ENCODE measurements at regions not wholly inside any gene's neighbourhood (a gene's known extent, or its start where the extent isn't known, plus 50 kb on each side); places are given as distances from the start of the nearest gene placed in this dataset.
A peak's percentile ranks its signal among the peaks of the same experiment; 100 is the strongest.
"Not testable (repeated sequence)": the region's sequence is repeated elsewhere in the genome, so short reads cannot be mapped to it uniquely, and the experiment has no call there.

DNA sequence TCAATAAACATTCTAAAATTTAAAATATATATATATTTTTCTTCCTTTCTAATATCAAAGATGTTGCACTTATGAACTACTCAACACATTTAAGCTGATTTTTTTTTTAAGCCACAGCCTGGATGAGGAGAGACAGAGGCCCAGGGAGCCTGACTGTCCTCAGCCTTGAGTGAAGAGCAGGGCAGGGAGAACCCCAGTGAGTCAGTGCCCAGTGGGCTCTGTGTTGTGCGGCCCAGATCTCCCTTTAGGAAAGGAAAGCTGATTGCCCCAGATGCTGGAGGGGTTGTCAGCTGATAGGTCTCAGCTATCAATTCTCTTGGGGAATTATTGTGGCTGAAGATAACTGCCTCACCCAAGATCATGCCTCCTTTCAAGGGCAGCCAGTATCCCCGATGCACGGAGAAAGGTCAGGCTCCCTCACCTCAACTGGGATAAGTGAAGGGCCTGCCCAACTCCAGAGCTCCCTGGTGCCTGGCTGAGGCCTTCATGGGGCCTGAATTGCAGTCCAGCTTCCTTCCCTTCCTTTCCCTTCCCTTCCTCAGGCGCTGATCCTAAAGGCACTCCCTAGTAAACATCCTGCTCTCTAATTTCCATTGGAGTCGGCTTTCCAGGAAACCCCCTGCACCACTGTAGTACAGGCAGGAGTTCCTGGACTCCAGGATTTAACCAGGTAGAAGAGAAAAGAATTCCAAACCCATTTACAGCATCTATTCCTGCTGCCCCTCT, 106.9 kb upstream of the ATL2 start:
- no peak for DNase-seq

GRCh38 chr2:38482710-38483109, 105.6 kb upstream of the ATL2 start:
- DNase-seq: not testable (repeated sequence)

GRCh38 chr2:38480617-38481016, 103.5 kb upstream of the ATL2 start:
- no peak for DNase-seq

GRCh38 chr2:38477006-38477405, 99.9 kb upstream of the ATL2 start:
- DNase-seq: no peak

DNA sequence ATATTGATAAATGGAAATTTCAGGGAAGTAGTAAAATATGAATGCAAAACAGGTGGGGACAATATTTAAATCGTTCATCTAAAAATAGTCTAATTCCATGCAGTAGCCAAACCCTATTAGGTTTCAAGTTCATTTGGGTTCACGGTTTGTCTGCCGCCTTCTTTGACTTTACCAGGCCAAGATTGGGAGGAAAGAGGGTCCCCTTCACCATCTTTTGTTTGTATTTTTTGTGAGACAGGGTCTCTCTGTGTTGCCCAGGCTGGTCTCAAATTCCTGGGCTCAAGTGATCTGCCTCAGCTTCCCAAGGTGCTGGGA, 98.5 kb upstream of the ATL2 start:
- DNase-seq: no peak

- peak; percentile 76 for DNase-seq
Measured at GRCh38 chr2:38474715-38475566, 97.9 kb upstream of the ATL2 start.

GRCh38 chr2:38474021-38474456, 97.0 kb upstream of the ATL2 start:
- DNase-seq: no peak

DNA sequence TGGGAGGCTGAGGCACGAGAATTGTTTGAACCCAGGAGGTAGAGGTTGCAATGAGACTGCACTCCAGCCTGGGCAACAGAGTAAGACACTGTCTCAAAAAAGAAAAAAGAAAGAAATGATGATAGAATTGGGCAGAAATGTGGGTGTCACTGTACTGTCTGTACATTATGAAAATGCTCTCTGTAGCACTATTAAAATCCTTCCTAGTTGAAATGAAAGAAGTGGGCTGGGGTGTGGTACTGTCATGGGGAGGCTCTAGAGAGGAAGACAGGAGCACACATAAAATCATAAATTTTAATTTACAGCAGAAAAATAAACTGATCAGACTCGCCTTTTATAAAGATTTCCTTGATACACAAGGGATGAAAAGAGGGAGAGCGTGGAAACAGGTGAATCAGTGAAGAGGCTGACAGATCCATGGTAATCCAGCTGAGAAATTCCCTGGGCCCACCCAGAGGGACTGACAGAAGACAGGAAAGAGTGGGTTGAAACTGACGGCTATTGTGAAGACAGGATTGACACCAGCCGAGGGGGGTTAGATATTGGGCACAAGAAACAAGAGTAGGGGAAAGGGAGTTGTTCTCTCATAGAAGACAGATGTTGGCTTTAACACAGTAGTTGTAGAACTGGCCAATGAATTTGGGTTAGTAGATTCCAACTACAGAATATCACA, 96.4 kb upstream of the ATL2 start:
- no peak for DNase-seq

GRCh38 chr2:38470115-38470514, 93.0 kb upstream of the ATL2 start:
- DNase-seq: no peak

DNA sequence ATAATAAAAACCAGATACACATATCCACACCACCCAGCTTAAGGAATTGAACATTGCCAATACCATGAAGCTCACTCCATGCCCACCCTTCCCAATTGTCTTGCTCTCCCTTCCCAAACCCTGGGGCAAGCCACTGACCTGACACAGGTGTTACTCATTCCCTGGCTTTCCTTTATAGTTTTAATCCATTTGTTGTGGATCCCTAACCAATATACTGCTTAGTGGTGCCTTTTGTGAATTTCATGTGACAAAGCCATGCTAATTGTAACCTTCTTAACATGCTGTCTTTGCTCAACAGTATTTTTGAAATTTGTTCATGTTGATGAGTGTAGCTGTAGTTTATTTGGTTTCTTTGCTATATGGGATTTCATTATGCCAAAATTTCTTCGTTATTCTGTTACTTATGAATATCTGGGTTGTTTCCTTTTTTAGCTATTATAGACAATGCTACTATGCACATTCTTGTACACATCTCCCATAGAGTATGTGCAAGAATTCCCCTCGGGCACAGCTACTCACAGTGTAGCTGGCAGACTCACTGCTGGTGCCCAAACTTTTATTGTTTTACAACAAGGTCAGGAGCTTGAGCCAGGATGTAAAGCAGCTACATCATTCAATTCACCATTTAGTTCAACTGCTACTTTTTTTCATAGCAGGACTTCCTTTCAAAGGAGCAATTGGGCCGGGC, 90.8 kb upstream of the ATL2 start:
- no peak for DNase-seq

- no peak for DNase-seq
Measured at GRCh38 chr2:38466876-38467767, 90.0 kb upstream of the ATL2 start.

GRCh38 chr2:38466409-38466808, 89.3 kb upstream of the ATL2 start:
- DNase-seq: no peak

DNA sequence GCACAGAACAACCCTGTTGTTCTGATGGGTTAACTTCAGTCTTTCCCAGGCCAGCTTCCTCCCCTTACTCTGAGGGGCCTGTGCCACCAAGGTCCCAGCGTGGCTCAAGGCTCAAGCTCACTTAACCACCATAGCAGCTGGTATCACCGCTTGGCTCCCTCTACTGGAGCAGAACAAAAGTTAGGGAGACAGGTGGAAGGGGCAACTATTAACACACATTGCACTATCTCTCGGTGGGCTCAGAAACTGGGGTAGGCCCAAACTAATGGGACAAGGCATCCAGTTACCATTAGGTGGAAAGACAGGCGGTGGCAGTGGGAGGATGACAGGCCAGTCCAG, 88.7 kb upstream of the ATL2 start:
- DNase-seq: no peak

- no peak for DNase-seq
Measured at GRCh38 chr2:38464971-38465788, 88.1 kb upstream of the ATL2 start.

DNA sequence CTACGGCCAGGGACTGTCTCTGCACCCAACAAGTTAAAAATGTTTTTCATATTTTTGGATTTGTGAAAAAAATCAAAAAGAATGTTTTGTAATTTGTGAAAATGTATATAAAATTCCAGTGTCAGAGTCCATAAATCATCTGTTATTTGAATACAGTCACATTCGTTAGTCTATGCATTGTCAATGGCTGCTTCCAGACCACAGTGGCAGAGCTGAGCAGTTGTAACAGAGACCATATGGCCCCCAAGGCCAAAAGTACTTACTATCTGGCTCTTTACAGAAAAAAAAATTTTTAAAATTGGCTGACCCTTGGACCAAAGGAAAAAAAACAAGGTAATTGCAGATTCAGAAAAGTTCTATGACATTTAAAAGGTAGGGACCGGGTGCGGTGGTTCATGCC, 86.7 kb upstream of the ATL2 start:
- no peak for DNase-seq

DNA sequence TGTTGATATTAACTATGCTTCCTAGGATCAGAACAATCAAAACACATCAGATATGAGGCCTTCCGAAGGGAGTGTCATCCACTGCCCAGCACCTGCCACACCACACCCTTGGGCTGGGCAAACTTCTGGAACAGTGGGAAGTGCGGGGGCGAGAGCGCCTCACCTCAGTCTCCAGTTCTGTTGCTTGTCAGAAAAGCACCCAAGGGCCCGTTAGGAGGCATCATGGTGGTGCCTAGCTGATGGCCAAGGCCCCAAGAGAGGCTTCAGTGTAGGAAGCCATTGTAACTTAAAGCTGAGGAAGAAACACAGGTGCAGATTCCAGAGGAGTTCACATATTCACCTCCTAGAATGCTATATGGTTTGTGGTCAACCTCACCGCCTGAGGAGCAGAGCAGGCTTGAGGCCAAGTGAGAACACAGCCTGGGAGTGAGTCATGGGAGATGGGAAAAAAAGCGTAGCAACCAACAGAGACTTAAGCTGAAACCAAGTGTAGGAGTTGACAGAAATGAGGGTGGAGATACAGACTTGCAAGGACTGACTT, 85.1 kb upstream of the ATL2 start:
- DNase-seq: no peak

DNA sequence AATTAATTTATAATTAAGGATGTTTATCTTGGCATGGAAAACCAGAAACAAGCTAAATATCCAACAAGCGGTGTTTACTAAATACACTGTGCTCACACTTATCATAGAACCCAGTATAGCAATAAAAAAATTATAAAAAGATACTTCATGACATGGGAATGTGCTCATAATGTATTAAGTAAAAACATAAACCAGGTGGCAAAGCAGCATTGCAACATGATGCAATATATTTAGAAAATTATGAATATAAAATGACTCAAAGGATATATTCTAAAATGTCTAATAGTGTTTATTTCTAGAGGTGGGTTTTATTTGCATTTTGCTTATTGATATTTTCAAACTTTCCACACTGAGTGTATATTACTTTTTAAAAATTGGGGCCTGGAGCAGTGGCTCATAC, 84.4 kb upstream of the ATL2 start:
- no peak for DNase-seq

GRCh38 chr2:38460313-38460712, 83.2 kb upstream of the ATL2 start:
- DNase-seq: no peak

DNA sequence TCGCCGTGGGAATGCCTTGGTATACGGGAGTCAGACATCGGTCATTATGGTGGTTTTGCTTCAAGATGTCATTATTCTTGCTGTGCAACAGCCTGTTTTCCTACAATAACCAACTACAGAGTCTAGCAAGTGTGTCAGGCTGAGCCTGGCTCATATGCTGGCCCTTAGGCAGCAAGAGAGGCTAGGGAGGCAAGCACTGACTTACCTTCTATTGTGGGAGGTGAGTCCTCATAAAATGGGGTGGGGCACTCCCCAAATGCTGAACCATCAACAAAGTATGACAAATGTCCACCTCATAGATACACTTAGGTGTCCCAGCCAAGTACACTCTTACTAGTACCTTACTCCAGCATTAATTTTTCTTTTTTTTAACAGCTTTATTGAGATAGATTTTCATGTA, 77.0 kb upstream of the ATL2 start:
- no peak for DNase-seq

DNA sequence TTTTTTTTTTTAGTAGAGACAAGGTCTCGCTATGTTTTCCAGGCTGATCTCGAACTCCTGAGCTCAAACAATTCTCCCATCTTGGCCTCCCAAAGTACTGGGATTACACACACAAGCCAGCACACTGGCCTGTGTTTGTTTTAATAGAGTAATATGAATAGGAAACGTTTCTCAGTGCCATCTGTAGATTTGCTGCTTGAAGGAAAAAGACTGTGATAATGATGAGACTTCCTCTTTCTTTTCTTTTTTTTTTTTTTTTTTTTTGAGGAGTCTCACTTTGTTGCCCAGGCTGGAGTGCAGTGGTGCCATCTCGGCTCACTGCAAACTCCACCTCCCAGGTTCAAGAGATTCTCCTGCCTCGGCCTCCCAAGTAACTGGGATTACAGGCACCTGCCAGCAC, 74.7 kb upstream of the ATL2 start:
- not testable (repeated sequence) for DNase-seq

DNA sequence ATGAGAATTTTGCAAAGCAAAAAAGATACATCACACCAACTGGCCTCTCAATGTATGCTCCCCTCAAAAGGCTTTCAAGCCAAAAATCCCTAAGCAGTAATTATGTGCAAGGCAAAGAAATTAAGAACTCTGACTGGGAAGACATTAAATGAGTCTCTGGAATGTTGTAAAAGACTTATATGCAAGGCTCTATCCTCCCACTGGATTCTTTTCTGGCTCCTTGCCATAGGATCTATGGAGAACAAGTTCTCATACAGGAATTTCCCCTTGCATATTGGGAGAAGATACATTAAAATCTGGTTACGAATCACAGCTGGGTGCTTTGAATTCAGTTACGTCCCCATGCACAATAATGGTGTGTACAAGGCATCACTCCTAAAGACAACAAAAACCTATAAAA, 73.4 kb upstream of the ATL2 start:
- DNase-seq: no peak

Data from hindlimb muscle (tissue), 1 donor.